Stomach (tissue), 4 donors: ENCODE measurements at regions not wholly inside any gene's neighbourhood (a gene's known extent, or its start where the extent isn't known, plus 50 kb on each side); places are given as distances from the start of the nearest gene placed in this dataset.

Experiments
- EP300 ChIP-seq: sonication (generic); formaldehyde crosslinking; IDR thresholded peaks from one replicate; pipeline ENCODE4 v1.6.1; 2017; ENCODE audit warnings: antibody characterized with exemption
- POLR2A ChIP-seq, 4 donors: fragments of 450-650 bp; IDR thresholded peaks; one replicate each; pipeline ENCODE4 v1.6.1; 2016; ENCODE audit warnings: antibody characterized with exemption in 4 of 4, control low read depth in 2 of 4, mild to moderate bottlenecking in 1 of 4, moderate library complexity in 1 of 4
- POLR2AphosphoS5 ChIP-seq, 3 donors: sonication (generic); formaldehyde crosslinking; IDR thresholded peaks; one replicate each; pipeline ENCODE4 v1.6.1; 2016; ENCODE audit warnings: antibody characterized with exemption in 3 of 3
- TF ChIP-seq, protein P1 (sequence below), 7 experiments: fragments of 450-650 bp in 4 of 7; fragments of 200-600 bp in 3 of 7; sonication (generic) in 3 of 7; IDR thresholded peaks; one replicate each; pipeline ENCODE4 v1.5.1; 2016 to 2019; ENCODE audit warnings: antibody characterized with exemption in 7 of 7, control low read depth in 2 of 7, mild to moderate bottlenecking in 1 of 7

DNA sequence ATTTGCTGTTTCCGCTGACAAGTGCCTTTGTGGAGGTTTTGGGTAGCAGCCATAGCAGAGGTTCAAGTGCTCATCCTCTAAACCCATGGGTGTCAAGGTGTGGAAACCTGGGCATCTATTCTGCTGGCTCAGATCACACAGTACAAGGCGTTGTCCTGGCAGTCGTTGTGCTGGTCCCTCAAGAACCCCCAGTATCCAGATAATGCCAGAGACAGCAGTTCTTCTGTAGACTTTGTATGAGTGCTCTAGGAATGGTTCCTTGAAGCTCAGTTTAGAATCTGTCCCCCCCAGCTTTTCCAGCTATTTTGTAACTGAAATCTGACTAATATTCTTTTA, 655.7 kb upstream of the MAP3K7 start:
- no peak for TF ChIP-seq POLR2AphosphoS5 (IDR thresholded peaks at IDR 0.05)
- TF ChIP-seq, protein P1, sequence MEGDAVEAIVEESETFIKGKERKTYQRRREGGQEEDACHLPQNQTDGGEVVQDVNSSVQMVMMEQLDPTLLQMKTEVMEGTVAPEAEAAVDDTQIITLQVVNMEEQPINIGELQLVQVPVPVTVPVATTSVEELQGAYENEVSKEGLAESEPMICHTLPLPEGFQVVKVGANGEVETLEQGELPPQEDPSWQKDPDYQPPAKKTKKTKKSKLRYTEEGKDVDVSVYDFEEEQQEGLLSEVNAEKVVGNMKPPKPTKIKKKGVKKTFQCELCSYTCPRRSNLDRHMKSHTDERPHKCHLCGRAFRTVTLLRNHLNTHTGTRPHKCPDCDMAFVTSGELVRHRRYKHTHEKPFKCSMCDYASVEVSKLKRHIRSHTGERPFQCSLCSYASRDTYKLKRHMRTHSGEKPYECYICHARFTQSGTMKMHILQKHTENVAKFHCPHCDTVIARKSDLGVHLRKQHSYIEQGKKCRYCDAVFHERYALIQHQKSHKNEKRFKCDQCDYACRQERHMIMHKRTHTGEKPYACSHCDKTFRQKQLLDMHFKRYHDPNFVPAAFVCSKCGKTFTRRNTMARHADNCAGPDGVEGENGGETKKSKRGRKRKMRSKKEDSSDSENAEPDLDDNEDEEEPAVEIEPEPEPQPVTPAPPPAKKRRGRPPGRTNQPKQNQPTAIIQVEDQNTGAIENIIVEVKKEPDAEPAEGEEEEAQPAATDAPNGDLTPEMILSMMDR (IDR thresholded peaks at IDR 0.05) = no peak
- no peak for TF ChIP-seq EP300
- TF ChIP-seq POLR2A (IDR thresholded peaks at IDR 0.05) = no peak
